ENCODE measurements at regions not wholly inside any gene's neighbourhood (a gene's known extent, or its start where the extent isn't known, plus 50 kb on each side); places are given as distances from the start of the nearest gene placed in this dataset.
"Not testable (repeated sequence)": the region's sequence is repeated elsewhere in the genome, so short reads cannot be mapped to it uniquely, and the experiment has no call there.

- FAIRE-seq (no peak), DNase-seq (ENCODE audit: low spot score in 2 of 2) (no peak)
Observed at GRCh38 chr15:87728998-87729397, 527.5 kb downstream of the NTRK3 start.

DNA sequence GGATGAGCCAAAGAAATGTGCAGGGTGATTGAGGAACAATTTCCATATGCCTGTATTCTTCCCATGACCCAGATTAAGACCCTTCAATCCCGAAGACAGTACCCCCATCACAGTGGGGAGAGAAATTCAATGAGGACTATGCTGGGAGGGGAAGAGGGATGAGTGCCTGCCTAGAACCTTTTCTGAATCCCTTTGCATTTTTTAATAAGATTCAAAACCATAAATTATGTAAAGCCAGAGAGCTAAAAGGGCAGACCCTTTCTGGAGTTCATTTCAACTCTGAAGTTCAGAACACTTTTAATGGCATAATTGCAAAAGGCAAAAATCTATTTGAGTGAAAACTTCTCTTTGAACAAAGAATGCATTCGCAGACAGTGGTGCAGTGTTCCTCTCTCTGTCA, 529.5 kb downstream of the NTRK3 start:
- DNase-seq (ENCODE audit: low spot score in 2 of 2): no peak
- FAIRE-seq: no peak

GRCh38 chr15:87724330-87724729, 532.2 kb downstream of the NTRK3 start:
- DNase-seq (ENCODE audit: low spot score in 2 of 2) (no peak), FAIRE-seq (no peak)

DNA sequence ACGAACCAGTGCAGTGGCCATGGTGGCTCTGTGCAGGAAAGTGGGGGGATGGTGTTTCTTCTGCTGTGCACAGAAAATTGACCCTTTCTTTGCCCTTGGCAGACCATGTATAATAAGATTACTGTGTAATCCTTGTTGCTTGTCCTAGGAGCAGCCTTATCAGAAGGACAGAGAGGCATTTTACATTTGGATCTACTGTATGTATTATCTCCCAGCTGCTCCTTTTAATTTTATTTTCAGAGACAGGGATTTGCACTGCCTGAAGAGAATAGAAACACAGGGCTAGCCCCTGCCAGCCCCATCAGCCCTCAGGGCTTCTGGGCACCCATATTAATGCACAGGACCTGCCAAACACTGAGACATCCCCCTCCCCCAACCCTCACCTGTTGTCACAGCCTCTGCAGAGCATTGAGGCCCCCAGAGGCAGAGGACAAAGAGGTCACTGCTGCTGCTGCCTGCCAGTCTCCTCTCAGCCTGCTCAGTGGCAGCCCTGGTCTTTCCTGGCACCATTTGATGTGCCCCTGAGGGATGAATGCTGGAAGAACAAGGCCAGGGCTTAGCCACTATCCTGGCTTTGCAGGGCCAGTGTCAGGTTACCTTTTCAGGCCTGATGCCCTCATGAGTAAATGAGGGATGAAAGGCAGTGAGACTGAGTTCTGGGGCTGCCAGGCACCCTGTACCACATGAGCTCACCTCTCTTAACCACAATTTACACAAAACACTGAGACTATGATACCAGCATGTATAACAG, 533.4 kb downstream of the NTRK3 start:
- no peak for DNase-seq (ENCODE audit: low spot score in 2 of 2)
- FAIRE-seq: no peak

DNA sequence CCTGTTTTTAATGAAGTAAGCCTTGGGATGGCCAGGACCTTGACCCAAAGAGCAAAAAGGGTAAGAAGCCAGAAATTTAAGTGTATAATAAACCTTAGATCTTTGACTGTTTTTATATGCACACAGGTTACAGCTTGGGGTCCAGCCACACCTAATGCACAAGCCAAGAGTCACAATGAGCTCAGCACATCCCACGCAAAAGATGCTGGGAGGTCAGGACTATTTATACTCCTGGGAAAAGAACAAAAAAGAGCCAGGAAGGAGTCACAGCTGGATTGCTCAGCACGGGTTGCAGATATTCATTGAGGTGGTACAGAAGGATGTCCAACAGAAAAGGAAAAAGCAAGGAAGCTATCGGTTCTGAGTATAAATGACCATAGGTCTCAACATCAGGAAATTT, 536.3 kb downstream of the NTRK3 start:
- no peak for FAIRE-seq
- no peak for DNase-seq (ENCODE audit: low spot score in 2 of 2)

GRCh38 chr15:87716422-87716821, 540.1 kb downstream of the NTRK3 start:
- FAIRE-seq: no peak
- DNase-seq (ENCODE audit: low spot score in 2 of 2): no peak

- FAIRE-seq: no peak
Observed at GRCh38 chr15:87715252-87715651, 541.3 kb downstream of the NTRK3 start.

GRCh38 chr15:87713475-87713879, 543.1 kb downstream of the NTRK3 start:
- no peak for FAIRE-seq
- no peak for DNase-seq (ENCODE audit: low spot score in 2 of 2)

More at GRCh38 chr15:87715252-87715651, 541.3 kb downstream of the NTRK3 start:
- DNase-seq (ENCODE audit: low spot score in 2 of 2): no peak

- no peak for FAIRE-seq
- no peak for DNase-seq (ENCODE audit: low spot score in 2 of 2)
Observed at GRCh38 chr15:87712211-87712610, 544.3 kb downstream of the NTRK3 start.

DNA sequence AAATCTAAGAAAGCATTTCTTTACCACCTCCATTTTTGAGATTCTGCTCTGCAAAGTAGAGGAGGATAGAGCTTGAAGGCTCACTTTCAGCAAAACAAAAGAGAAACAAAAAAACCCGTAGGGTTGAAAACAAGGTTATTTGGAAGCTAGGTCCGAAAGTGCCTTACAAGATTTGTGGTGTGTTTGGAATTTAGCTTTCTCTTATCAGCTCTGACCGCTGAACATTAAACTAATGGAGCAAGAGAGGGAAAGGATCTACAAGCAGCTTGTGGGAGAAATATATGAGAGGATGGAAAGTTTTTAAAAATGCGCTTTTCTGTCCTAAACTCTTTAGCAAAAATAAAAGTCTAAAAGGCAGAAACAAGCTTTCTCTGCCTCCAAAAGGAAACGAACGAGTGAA, 545.5 kb downstream of the NTRK3 start:
- FAIRE-seq: no peak
- no peak for DNase-seq (ENCODE audit: low spot score in 2 of 2)

- no peak for FAIRE-seq
- DNase-seq (ENCODE audit: low spot score in 2 of 2): no peak
Observed at GRCh38 chr15:87710406-87710805, 546.1 kb downstream of the NTRK3 start.

DNA sequence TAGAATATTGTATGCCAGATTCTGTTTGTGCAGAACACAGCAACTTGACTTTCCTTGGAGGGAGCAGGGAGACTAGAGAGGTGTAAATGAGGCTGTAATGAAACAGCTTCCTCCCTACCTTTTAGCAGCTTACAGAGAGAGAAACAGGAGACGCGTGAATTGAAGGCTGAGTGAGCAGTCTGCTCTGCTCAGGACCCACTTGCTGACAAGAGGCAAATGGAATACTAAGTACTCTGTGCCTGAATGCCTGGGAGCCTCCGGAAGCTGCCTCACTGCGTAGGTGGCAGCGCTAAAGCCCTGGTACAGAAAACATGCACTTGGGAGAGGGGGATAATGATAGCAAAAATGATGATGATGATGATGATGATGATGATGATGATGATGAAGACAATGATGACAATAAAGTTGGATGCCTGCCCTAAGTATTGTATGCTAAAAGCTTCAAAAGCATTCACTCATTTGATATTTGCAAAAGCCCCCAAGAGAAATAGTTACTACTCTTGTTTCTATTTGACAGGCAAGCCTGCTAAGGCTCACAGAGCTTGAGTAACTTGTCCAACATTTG, 548.9 kb downstream of the NTRK3 start:
- DNase-seq (ENCODE audit: low spot score in 2 of 2) (peak in 1 of 2 donors; percentile 11), FAIRE-seq (no peak)

- DNase-seq (ENCODE audit: low spot score in 2 of 2) (no peak), FAIRE-seq (no peak)
Observed at GRCh38 chr15:87707071-87707470, 549.5 kb downstream of the NTRK3 start.

DNA sequence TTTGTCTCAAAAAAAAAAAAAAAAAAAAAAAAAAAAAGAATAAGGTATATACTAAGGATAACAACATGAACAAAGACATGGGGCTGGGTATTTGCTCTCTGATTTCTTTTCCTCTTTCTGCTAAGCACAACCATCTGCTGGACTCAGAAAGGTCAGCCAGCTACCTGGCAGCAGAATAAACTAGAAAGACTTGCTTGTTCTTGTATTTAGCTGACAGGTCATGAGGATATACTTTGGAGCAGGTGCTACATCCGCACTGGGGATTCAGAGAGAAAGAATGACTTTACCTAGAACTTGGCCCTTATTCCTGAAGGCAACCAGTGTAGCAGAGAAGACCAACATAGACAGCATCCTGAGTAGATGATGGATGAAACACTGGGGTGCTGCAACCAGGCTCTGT, 550.5 kb downstream of the NTRK3 start:
- no peak for FAIRE-seq
- DNase-seq (ENCODE audit: low spot score in 2 of 2): no peak

GRCh38 chr15:87704276-87704675, 552.3 kb downstream of the NTRK3 start:
- FAIRE-seq (no peak), DNase-seq (ENCODE audit: low spot score in 2 of 2) (no peak)

DNA sequence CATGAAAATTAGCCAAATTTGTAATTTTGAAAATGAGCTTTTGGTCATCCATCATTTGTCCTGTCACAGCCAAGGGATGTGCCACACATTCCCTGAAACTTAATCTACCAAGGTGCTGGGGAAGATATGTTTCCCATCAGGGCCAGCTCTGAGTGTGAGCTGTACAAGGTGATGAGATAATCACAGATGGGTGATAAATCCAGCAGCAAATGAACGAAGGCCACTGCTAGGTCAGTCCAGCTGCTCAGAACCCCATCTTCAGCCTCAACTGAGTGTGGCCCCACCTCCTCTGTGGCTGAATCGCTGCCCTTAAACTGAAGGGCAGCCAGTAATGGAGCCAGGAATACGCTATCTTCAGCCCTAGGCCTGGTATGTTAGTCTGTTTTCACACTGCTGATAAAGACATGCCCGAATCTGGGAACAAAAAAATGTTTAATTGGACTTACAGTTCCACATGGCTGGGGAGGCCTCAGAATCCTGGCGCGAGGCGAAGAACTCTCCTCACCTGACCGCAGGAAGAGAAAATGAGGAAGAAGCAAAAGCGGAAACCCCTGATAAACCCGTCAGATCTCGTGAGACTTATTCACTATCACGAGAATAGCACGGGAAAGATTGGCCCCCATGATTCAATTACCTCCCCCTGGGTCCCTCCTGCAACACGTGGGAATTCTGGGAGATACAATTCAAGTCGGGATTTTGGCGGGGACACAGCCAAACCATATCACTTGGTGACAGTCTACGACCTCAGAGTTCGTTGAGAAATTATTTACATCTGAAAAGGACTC, 553.0 kb downstream of the NTRK3 start:
- no peak for FAIRE-seq
- no peak for DNase-seq (ENCODE audit: low spot score in 2 of 2)

DNA sequence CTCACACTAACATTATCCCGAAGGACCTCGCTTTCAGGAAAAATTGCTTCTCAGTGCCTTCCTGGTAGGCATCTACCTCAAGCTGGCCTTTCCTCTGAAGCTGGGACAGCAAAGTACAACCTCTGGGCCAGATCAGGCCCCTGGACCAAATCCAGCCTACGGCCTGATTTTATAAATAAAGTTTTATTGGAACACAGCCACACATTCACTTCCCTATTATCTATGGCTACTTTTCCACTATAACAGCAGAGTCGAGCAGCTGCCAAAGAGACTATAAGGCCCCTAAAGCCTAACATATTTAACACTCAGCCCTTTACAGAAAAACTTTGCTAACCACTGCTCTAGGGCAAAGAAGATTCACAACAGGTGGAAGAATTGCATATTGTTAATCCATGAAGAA, 554.3 kb downstream of the NTRK3 start:
- no peak for DNase-seq (ENCODE audit: low spot score in 2 of 2)
- no peak for FAIRE-seq

DNA sequence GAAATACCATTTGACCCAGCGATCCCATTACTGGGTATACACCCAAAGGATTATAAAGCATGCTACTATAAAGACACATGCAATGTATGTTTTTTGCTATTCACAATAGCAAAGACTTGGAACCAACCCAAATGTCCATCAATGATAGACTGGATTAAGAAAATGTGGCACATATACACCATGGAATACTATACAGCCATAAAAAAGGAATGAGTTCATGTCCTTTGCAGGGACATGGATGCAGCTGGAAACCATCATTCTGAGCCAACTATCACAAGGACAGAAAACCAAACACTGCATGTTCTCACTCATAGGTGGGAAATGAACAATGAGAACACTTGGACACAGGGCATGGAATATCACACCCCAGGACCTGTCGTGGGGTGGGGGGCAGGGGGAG, 558.1 kb downstream of the NTRK3 start:
- not testable (repeated sequence) for FAIRE-seq; DNase-seq (ENCODE audit: low spot score in 2 of 2)

DNA sequence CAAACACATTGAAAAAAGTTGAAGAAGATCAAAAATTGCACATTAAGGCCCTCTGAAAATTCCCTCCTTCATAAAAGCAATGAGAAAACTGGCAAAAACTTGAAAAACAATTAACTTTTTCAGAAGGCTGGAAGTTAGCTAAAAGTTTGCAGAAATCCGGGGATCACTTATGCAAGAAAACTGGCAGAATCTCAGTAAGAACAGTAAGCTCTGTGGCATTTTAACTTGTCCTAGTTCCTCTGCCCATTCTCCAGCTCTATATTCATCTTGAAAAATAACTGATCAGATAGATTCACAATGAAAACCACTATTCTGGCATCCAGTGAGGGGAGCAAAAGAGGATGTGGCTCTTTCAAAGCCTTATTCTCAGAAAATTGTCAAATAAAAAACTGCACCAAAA, 566.8 kb downstream of the NTRK3 start:
- DNase-seq (ENCODE audit: low spot score in 2 of 2): no peak
- FAIRE-seq: no peak

GRCh38 chr15:87687523-87687870, 569.0 kb downstream of the NTRK3 start:
- FAIRE-seq: no peak
- DNase-seq (ENCODE audit: low spot score in 2 of 2): no peak

GRCh38 chr15:87686841-87687522, 569.6 kb downstream of the NTRK3 start:
- no peak for DNase-seq (ENCODE audit: low spot score in 2 of 2)

More at GRCh38 chr15:87686841-87687522, 569.6 kb downstream of the NTRK3 start:
- FAIRE-seq: no peak
